Loucy (cell line): ENCODE measurements at regions not wholly inside any gene's neighbourhood (a gene's known extent, or its start where the extent isn't known, plus 50 kb on each side); places are given as distances from the start of the nearest gene placed in this dataset.

Source experiments
- H2AFZ ChIP-seq: fragments of 200-600 bp; sonication (generic); 2 replicates; pipeline ENCODE4 v1.6.0; 2016; ENCODE audit warnings: antibody characterized with exemption, mild to moderate bottlenecking, low read length, moderate library complexity
- H3F3A ChIP-seq: fragments of 200-600 bp; 2 replicates; pipeline ENCODE4 v1.6.0; 2016; ENCODE audit warnings: antibody characterized with exemption, low read depth, mild to moderate bottlenecking
- H3K27me3 ChIP-seq: fragments of 200-600 bp; sonication (generic); 2 replicates; pipeline ENCODE4 v1.6.1; 2014; ENCODE audit warnings: low read length, mild to moderate bottlenecking; ENCODE audit not compliant: insufficient read depth, poor library complexity, severe bottlenecking
- H3K36me3 ChIP-seq: fragments of 200-600 bp; sonication (generic); 2 replicates; pipeline ENCODE4 v1.6.1; 2016; ENCODE audit warnings: low read length; ENCODE audit not compliant: insufficient read depth
- H3K4me1 ChIP-seq: fragments of 200-600 bp; sonication (generic); 2 replicates; pipeline ENCODE4 v1.5.1; 2014; ENCODE audit warnings: low read length, mild to moderate bottlenecking; ENCODE audit not compliant: insufficient read depth, poor library complexity, severe bottlenecking
- H3K4me2 ChIP-seq: fragments of 200-600 bp; sonication (generic); 2 replicates; pipeline ENCODE4 v1.6.0; 2014; ENCODE audit warnings: antibody characterized with exemption, low read length, low read depth, mild to moderate bottlenecking; ENCODE audit not compliant: poor library complexity, severe bottlenecking
- H3K4me3 ChIP-seq: fragments of 200-600 bp; sonication (generic); 2 replicates; pipeline ENCODE4 v1.5.1; 2014; ENCODE audit warnings: low read length, mild to moderate bottlenecking, mixed read lengths; ENCODE audit not compliant: poor library complexity, severe bottlenecking
- H3K79me2 ChIP-seq: fragments of 200-600 bp; sonication (generic); 2 replicates; pipeline ENCODE4 v1.6.1; 2014; ENCODE audit warnings: low read length; ENCODE audit not compliant: insufficient read depth
- H3K9ac ChIP-seq: fragments of 200-600 bp; sonication (generic); 2 replicates; pipeline ENCODE4 v1.6.0; 2014; ENCODE audit warnings: mild to moderate bottlenecking, low read depth, low read length, moderate library complexity; ENCODE audit not compliant: poor library complexity, severe bottlenecking
- H3K9me2 ChIP-seq: fragments of 200-600 bp; sonication (generic); replicated peaks from 2 replicates; pipeline ENCODE4 v1.6.1; 2016; ENCODE audit warnings: low read depth, low read length, mixed read lengths
- H3K9me3 ChIP-seq: fragments of 200-600 bp; sonication (generic); 2 replicates; pipeline ENCODE4 v1.6.1; 2014; ENCODE audit warnings: mild to moderate bottlenecking, antibody characterized with exemption, low read length, low read depth; ENCODE audit not compliant: insufficient read depth
- H4K20me1 ChIP-seq: fragments of 200-600 bp; sonication (generic); 2 replicates; pipeline ENCODE4 v1.6.0; 2014; ENCODE audit warnings: antibody characterized with exemption, low read length, mild to moderate bottlenecking; ENCODE audit not compliant: insufficient read depth, poor library complexity, severe bottlenecking
- EZH2phosphoT487 ChIP-seq: fragments of 200-600 bp; IDR thresholded peaks from 2 replicates; pipeline ENCODE4 v1.6.1; 2018; ENCODE audit warnings: antibody characterized with exemption, mild to moderate bottlenecking, moderate library complexity, borderline replicate concordance
- TF ChIP-seq, protein P1 (sequence below): fragments of 200-600 bp; sonication (generic); conservative IDR thresholded peaks from 2 replicates; pipeline ENCODE4 v1.5.1; 2014; ENCODE audit warnings: mild to moderate bottlenecking, antibody characterized with exemption, low read length

DNA sequence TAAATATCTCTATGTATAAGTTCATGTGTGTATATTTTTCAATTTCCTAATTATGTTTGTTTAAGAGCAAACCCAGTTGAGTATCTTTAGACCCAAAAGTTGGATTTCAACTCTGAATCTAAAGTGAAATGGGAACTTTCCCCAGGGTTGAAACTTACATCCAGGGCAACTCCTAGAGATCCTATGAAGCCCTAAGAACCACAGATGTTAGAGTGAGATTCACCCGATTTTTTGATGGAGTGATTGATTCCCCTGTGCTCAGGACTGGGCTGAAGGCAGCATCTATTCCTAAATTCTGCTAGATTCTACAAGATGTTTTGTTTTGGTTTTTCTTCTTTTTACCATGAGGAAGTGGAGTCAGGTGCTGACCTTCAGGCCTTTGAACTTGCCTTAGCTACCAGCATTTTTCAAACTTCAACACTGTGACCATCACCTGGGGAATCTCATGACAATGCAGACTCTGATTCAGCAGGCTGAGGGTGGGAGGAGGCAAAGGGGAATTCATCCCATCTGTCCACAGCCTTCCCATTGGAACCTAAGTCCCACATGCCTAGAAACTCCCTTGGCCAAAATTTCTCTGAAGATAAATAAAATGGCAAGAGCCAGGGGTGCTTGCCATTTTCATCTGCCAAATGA, 145.5 kb downstream of the ETS2 start:
- TF ChIP-seq, protein P1, sequence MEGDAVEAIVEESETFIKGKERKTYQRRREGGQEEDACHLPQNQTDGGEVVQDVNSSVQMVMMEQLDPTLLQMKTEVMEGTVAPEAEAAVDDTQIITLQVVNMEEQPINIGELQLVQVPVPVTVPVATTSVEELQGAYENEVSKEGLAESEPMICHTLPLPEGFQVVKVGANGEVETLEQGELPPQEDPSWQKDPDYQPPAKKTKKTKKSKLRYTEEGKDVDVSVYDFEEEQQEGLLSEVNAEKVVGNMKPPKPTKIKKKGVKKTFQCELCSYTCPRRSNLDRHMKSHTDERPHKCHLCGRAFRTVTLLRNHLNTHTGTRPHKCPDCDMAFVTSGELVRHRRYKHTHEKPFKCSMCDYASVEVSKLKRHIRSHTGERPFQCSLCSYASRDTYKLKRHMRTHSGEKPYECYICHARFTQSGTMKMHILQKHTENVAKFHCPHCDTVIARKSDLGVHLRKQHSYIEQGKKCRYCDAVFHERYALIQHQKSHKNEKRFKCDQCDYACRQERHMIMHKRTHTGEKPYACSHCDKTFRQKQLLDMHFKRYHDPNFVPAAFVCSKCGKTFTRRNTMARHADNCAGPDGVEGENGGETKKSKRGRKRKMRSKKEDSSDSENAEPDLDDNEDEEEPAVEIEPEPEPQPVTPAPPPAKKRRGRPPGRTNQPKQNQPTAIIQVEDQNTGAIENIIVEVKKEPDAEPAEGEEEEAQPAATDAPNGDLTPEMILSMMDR, result no peak
- no peak for TF ChIP-seq EZH2phosphoT487
- Histone ChIP-seq H3K4me1 (peaks cover 4% of the 10 kb centered on the region), H3K79me2 (no peaks in the 10 kb centered on the region), H3K9me3 (no peaks in the 10 kb centered on the region), H3K4me2 (no peak overlapping the region), H3F3A (no peaks in the 10 kb centered on the region), H3K9ac (no peak overlapping the region), H3K27me3 (no peaks in the 10 kb centered on the region), H3K4me3 (no peak overlapping the region), H2AFZ (no peak overlapping the region), H3K9me2 (no peaks in the 10 kb centered on the region), H4K20me1 (no peaks in the 10 kb centered on the region), H3K36me3 (no peaks in the 10 kb centered on the region)

DNA sequence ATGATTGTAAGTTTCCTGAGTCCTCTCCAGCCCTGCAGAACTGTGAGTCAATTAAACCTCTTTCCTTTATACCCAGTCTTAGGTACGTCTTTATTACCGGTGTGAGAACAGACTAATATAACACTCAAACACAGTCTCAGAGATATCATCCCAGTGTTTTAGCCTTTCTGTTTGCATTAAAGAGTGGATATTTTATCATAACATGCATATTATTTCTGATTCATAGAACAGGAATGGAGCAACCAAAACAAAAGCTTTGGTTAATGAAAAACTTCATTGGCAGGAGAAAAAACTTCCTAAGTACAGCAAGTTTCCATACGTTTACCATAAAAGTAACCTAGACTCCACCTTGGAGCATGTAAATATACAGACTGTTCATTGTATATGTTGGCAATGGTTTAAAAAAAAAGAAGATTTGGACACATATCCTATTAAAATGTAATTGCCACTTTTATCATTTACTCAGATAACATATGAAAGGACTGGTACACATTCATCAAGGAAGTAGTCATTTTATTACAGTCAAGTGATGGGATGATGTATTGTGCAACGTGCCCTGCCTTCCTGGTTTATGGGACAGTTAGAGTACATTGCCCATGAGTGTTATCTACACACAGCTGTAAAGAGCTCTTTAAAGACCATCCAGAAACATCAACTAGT, 144.8 kb downstream of the ETS2 start:
- Histone ChIP-seq H3K36me3 (no peaks in the 10 kb centered on the region), H4K20me1 (no peaks in the 10 kb centered on the region), H3K79me2 (no peaks in the 10 kb centered on the region), H3K9me3 (no peaks in the 10 kb centered on the region), H3K4me2 (no peak overlapping the region), H3K27me3 (no peaks in the 10 kb centered on the region), H3K9me2 (no peaks in the 10 kb centered on the region), H3K9ac (no peak overlapping the region), H3K4me3 (no peak overlapping the region), H2AFZ (no peak overlapping the region), H3K4me1 (peaks cover 4% of the 10 kb centered on the region), H3F3A (no peaks in the 10 kb centered on the region)
- TF ChIP-seq EZH2phosphoT487, result no peak
- TF ChIP-seq, protein P1, result no peak

DNA sequence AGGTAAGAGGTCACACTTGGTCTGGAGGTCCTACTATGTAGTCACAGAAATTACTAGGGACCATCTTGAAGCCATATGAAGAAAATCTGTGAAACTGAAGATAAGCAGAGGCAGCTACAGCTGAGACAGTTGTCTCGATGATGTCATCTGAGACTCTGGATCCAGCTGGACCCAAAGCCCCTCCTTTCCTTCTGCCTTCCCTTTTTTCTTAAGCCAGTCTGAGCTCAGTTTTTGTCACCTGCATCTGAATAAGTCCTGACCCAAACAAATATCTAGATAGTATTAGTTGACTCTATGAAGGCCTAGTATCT, 143.3 kb downstream of the ETS2 start:
- H3K9ac ChIP-seq, result no peak overlapping the region
- H3K27me3 ChIP-seq, result no peaks in the 10 kb centered on the region
- H3K79me2 ChIP-seq, result no peaks in the 10 kb centered on the region
- no peaks in the 10 kb centered on the region for H3K36me3 ChIP-seq
- H4K20me1 ChIP-seq, result no peaks in the 10 kb centered on the region
- no peak overlapping the region for H3K4me3 ChIP-seq
- H3K4me2 ChIP-seq, result no peak overlapping the region
- TF ChIP-seq EZH2phosphoT487, result no peak
- TF ChIP-seq, protein P1, result no peak
- no peak overlapping the region for H2AFZ ChIP-seq
- no peaks in the 10 kb centered on the region for H3F3A ChIP-seq
- H3K9me2 ChIP-seq, result no peaks in the 10 kb centered on the region
- H3K4me1 ChIP-seq, result no peaks in the 10 kb centered on the region
- no peaks in the 10 kb centered on the region for H3K9me3 ChIP-seq
